IPS-15b (cell line): ENCODE measurements at regions not wholly inside any gene's neighbourhood (a gene's known extent, or its start where the extent isn't known, plus 50 kb on each side); places are given as distances from the start of the nearest gene placed in this dataset.

Experiments used
- H3K27me3 ChIP-seq: one replicate; pipeline ENCODE4 v1.6.1; 2013; ENCODE audit warnings: low read length; ENCODE audit not compliant: control insufficient read depth, insufficient read depth
- H3K36me3 ChIP-seq: one replicate; pipeline ENCODE4 v1.6.1; 2013; ENCODE audit warnings: low read length; ENCODE audit not compliant: control insufficient read depth, insufficient read depth
- H3K4me1 ChIP-seq: one replicate; pipeline ENCODE4 v1.6.1; 2013; ENCODE audit warnings: mild to moderate bottlenecking, low read length; ENCODE audit not compliant: control insufficient read depth, insufficient read depth
- H3K4me3 ChIP-seq: one replicate; pipeline ENCODE4 v1.5.1; 2013; ENCODE audit warnings: low read depth, low read length
- H3K9ac ChIP-seq: one replicate; pipeline ENCODE4 v1.6.1; 2013; ENCODE audit warnings: low read depth, mild to moderate bottlenecking, low read length
- H3K9me3 ChIP-seq: one replicate; pipeline ENCODE4 v1.6.1; 2013; ENCODE audit warnings: mild to moderate bottlenecking, low read length; ENCODE audit not compliant: control insufficient read depth, insufficient read depth

GRCh38 chr6:156418253-156418652 is 358.9 kb upstream of the ARID1B start:
- Histone ChIP-seq H3K4me3 (no peak overlapping the region), H3K27me3 (no peaks in the 10 kb centered on the region), H3K4me1 (no peaks in the 10 kb centered on the region), H3K9ac (no peak overlapping the region), H3K9me3 (peaks cover 2% of the 10 kb centered on the region), H3K36me3 (no peaks in the 10 kb centered on the region)

DNA sequence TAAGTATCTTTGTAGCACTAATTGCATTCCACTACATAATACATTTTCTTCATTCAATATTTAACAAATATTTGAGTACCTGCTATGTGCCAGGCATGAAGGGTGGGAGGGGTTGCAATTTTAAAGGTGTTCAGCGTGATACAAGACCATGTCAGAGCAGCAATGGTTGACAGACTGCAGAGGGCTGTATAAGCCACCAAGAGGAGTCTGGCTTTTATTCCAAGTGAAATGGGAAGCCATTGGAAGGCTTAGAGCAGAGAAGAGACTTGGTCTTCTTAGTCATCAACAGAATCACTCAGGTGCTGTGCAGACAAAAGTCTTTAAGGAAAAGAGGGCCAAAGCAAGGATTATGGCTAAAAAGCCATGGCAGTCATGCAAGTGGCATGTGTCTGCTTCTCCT is 360.8 kb upstream of the ARID1B start:
- no peaks in the 10 kb centered on the region for H3K4me1 ChIP-seq
- H3K27me3 ChIP-seq = no peaks in the 10 kb centered on the region
- H3K9me3 ChIP-seq = no peaks in the 10 kb centered on the region
- H3K9ac ChIP-seq = no peak overlapping the region
- no peaks in the 10 kb centered on the region for H3K36me3 ChIP-seq
- no peak overlapping the region for H3K4me3 ChIP-seq

DNA sequence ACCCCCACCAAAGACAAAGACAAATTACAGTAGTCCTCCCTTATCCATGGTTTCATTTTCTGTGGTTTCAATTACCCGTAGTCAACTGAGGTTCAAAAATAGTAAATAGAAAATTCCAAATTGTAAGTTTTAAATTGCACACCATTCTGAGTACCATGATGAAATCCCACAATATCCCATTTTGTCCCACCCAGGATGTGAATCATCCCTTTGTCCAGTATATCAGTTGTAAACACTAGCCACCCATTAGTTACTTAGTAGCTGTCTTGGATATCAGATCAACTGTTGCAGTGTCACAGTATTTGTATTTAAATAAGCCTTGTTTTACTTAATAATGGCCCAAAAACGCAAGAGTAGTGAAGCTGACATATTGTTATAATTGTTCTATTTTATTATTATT is 364.0 kb upstream of the ARID1B start:
- H3K4me3 ChIP-seq = no peak overlapping the region
- no peaks in the 10 kb centered on the region for H3K4me1 ChIP-seq
- H3K9ac ChIP-seq = no peak overlapping the region
- H3K27me3 ChIP-seq = no peaks in the 10 kb centered on the region
- no peaks in the 10 kb centered on the region for H3K9me3 ChIP-seq
- no peaks in the 10 kb centered on the region for H3K36me3 ChIP-seq

DNA sequence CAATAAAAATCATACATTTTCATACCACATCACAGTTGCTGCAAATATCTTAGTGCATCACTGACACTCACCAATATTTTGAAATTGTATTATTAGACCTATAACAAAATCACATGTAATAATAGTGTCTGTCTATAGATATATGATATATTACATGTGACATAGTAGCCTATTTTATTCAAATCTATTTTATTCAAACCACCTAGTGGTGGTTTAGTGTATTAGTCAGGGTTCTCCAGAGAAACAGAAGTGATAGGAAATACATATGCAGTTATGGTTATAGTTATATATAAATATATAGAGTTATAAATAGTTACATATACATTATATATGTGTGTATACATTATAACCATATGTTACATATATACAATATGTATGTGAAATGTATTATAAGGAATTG is 366.5 kb upstream of the ARID1B start:
- Histone ChIP-seq H3K27me3 (no peaks in the 10 kb centered on the region), H3K9ac (no peak overlapping the region), H3K4me1 (no peaks in the 10 kb centered on the region), H3K4me3 (no peak overlapping the region), H3K36me3 (no peaks in the 10 kb centered on the region), H3K9me3 (no peaks in the 10 kb centered on the region)

DNA sequence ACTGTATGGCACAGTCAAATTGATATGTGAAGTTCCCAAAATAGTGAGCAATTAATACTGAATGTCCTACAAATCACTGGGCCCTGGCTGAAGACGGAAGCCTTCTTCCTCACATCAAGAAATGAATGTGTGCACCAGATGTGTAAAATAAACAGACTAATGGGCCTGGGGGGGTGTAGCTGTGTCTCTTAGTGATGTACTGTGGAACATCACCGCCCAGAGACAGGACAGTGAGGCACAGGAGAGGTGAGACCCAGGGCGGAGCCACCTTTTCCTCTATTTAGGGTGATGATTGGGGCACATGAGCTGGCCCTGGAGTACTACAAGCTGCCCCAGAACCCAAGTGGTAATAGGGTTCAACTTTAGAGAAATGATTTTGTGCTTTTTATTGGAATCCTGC is 368.5 kb upstream of the ARID1B start:
- H3K9ac ChIP-seq = no peak overlapping the region
- no peaks in the 10 kb centered on the region for H3K36me3 ChIP-seq
- H3K9me3 ChIP-seq = no peaks in the 10 kb centered on the region

DNA sequence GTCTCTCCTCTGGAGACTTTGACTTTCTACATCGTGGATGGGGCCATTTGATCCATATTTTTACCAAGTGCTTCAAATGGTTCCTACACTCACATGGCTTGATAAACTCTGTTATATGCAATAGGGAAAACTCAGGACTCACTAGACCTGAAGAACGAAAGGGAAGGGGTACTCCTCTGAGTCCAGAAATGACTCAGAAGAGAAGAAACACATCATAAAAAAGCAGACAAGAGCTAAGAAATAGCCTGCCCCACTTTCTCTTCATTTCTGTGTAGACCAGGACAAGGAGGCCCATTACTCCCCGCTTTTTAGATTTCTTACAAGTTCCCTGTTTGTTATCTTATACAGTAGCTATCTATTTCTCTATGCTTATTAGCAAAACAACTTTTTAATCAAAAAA is 369.8 kb upstream of the ARID1B start:
- H3K4me1 ChIP-seq = no peaks in the 10 kb centered on the region

More for the DNA sequence above, 368.5 kb upstream of the ARID1B start:
- H3K4me1 ChIP-seq = no peaks in the 10 kb centered on the region
- no peaks in the 10 kb centered on the region for H3K27me3 ChIP-seq
- H3K4me3 ChIP-seq = no peak overlapping the region

DNA sequence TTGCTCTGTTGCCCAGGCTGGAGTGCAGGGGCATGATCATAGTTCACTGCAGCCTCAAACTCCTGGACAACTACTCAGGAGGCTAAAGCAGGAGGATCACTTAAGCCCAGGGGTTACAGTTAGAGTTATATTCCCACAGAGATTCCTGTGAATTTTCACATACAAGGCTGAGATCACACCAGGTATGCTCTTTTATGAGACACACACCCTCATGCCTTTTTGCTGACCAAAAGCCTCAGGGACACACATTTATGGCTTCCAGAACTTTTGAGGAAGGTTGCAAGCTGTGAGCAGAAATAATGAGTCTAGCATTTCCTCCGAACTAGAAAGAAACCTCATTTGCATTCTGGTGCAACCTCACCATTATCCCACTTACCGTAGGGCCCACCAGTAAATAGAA is 370.5 kb upstream of the ARID1B start:
- Histone ChIP-seq H3K9me3 (no peaks in the 10 kb centered on the region), H3K36me3 (no peaks in the 10 kb centered on the region), H3K4me1 (no peaks in the 10 kb centered on the region), H3K9ac (no peak overlapping the region), H3K4me3 (no peak overlapping the region), H3K27me3 (no peaks in the 10 kb centered on the region)

More for the DNA sequence above, 369.8 kb upstream of the ARID1B start:
- Histone ChIP-seq H3K36me3 (no peaks in the 10 kb centered on the region), H3K9me3 (no peaks in the 10 kb centered on the region), H3K9ac (no peak overlapping the region), H3K27me3 (no peaks in the 10 kb centered on the region), H3K4me3 (no peak overlapping the region)

- H3K9me3 ChIP-seq = no peaks in the 10 kb centered on the region
- H3K36me3 ChIP-seq = no peaks in the 10 kb centered on the region
- no peak overlapping the region for H3K9ac ChIP-seq
- H3K4me3 ChIP-seq = no peak overlapping the region
- no peaks in the 10 kb centered on the region for H3K27me3 ChIP-seq
- H3K4me1 ChIP-seq = no peaks in the 10 kb centered on the region
Measured at GRCh38 chr6:156406099-156406498, 371.1 kb upstream of the ARID1B start.

- Histone ChIP-seq H3K27me3 (peaks cover 10% of the 10 kb centered on the region), H3K4me1 (no peaks in the 10 kb centered on the region), H3K9ac (no peak overlapping the region), H3K36me3 (no peaks in the 10 kb centered on the region), H3K4me3 (no peak overlapping the region), H3K9me3 (no peaks in the 10 kb centered on the region)
Measured at GRCh38 chr6:156402628-156403027, 374.6 kb upstream of the ARID1B start.

DNA sequence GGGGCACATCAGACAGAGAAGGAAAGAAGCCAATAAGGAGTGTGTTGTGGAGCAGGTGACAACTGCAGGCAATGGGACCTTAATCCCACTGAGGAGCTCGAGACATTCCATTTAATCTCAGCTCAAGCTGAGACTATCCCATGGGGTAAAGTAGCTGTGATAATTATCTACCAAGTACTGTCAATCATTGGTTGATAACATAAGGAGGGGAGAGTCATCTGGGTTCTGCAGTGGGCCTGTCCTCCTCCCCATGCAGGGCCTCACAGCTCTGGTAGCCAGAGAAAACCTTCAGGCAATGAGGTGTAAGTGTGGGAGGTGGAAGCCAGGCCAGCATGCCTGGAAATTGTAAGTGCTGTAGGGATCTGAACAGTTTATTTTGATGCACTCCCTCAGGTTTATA is 375.0 kb upstream of the ARID1B start:
- no peaks in the 10 kb centered on the region for H3K9me3 ChIP-seq
- H3K4me3 ChIP-seq = no peak overlapping the region
- H3K9ac ChIP-seq = no peak overlapping the region
- no peaks in the 10 kb centered on the region for H3K36me3 ChIP-seq
- H3K27me3 ChIP-seq = peaks cover 14% of the 10 kb centered on the region
- peaks cover 2% of the 10 kb centered on the region for H3K4me1 ChIP-seq

GRCh38 chr6:156400487-156400886 is 376.7 kb upstream of the ARID1B start:
- H3K4me3 ChIP-seq = no peak overlapping the region
- peaks cover 14% of the 10 kb centered on the region for H3K27me3 ChIP-seq
- H3K36me3 ChIP-seq = no peaks in the 10 kb centered on the region
- H3K9me3 ChIP-seq = no peaks in the 10 kb centered on the region
- no peak overlapping the region for H3K9ac ChIP-seq
- H3K4me1 ChIP-seq = peaks cover 11% of the 10 kb centered on the region

GRCh38 chr6:156398966-156399365 is 378.2 kb upstream of the ARID1B start:
- Histone ChIP-seq H3K4me1 (peaks cover 11% of the 10 kb centered on the region), H3K27me3 (peaks cover 14% of the 10 kb centered on the region), H3K9me3 (no peaks in the 10 kb centered on the region), H3K36me3 (no peaks in the 10 kb centered on the region), H3K4me3 (no peak overlapping the region), H3K9ac (no peak overlapping the region)

GRCh38 chr6:156398371-156398770 is 378.8 kb upstream of the ARID1B start:
- H3K9ac ChIP-seq = no peak overlapping the region
- no peaks in the 10 kb centered on the region for H3K36me3 ChIP-seq
- H3K27me3 ChIP-seq = peaks cover 14% of the 10 kb centered on the region
- H3K9me3 ChIP-seq = no peaks in the 10 kb centered on the region
- H3K4me1 ChIP-seq = peaks cover 11% of the 10 kb centered on the region
- H3K4me3 ChIP-seq = no peak overlapping the region
